ENCODE measurements at regions not wholly inside any gene's neighbourhood (a gene's known extent, or its start where the extent isn't known, plus 50 kb on each side); places are given as distances from the start of the nearest gene placed in this dataset.

DNA sequence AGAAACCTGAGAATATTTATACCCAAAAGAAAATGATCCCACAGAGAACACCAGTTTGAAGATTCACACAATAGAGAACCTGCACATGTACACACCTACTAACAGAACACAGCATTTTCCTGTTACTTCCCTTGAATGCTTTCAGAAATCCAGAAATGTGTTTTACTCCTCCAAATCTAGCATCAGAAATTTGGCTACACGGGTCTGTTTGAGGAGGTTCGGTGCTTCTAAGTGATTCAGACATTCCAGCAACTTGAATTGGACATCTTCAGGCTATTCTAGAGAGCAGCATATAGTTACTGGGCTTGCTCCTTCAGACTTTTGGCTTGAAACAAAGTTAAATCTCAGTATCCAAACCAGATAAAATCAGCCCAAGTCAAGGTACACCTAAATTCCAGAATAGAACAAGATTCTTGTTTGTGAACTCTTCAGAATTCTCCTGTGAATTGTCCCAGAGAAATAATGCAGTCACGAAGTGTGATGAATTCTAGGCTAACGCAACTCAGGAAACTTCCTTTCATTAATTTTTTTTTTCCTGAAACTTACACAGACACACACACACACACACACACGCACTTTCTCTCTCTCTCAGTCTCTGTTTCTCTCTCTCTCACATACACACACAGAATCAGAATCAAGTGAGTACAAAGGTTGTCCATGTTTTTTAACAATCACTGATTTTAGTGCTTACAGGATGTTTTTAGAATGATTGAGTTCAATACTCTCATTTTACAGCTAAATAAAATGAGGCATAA, 278.4 kb upstream of the SNX7 start:
- peak; percentile 52 to 55 for DNase-seq (ENCODE audit: low read depth in 2 of 2)

- DNase-seq (ENCODE audit: low read depth in 2 of 2) = no peak
Observed at GRCh38 chr1:98382586-98382985, 278.9 kb upstream of the SNX7 start.

DNA sequence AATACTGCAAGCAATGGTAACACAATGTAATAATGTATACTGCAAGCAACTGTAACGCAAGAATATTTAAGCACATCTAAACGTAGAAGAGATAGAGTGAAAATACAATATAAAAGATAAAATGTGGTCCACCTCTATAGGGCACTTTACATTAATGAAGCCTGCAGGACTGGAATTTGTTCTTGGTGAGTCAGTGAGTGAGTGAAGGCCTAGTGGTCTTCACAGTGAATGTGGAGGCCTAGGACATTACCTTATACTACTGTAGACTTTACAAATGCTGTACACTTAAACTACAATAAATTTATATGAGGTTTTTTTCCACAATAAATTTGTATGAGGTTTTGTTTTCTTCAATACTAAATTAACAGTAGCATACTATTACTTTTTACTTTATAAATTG, 287.4 kb upstream of the SNX7 start:
- no peak for DNase-seq (ENCODE audit: low read depth in 2 of 2)

- DNase-seq (ENCODE audit: low read depth in 2 of 2) = no peak
Observed at GRCh38 chr1:98373056-98373455, 288.5 kb upstream of the SNX7 start.

GRCh38 chr1:98371764-98372163, 289.8 kb upstream of the SNX7 start:
- DNase-seq (ENCODE audit: low read depth in 2 of 2) = no peak

DNA sequence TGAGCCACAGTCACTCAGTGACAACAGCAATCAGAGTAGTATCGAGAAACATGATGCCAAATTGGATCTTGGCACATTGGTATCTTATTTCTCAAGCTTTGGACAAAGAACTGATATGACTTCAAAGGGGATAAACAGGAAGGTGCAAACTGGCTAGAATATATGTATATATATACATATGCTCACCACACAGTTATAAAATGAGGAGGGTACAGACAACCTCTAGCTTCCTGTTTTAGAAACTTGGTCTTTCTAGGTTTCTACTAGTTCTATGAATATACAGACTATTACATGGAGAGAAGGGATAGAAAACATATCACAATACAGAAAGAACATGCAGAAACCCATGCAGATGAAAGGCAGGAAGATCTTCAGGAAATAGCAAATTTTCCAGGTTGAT, 292.1 kb upstream of the SNX7 start:
- peak in 1 of 2 donors; percentile 53 for DNase-seq (ENCODE audit: low read depth in 2 of 2)

GRCh38 chr1:98368995-98369394, 292.5 kb upstream of the SNX7 start:
- no peak for DNase-seq (ENCODE audit: low read depth in 2 of 2)

DNA sequence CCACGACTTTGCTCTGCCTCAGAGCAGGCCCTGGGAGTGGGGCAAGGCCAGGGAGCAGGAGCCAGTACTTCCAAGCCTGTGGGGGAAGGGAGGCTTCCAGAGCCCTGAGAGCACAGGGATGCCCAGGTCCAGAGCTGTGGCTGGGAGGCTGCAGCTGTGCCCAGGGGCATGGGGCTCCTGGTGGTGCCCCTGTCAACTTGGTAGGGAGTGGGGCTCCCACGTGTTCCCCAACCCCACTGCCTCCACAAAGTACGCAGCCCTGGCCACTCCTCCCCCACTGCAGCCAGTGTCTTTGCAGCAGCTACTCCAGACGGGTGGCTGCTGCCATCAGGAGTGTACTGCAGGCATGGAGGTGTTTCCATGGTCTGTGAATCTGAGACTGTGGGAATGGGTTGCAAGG, 294.1 kb upstream of the SNX7 start:
- DNase-seq (ENCODE audit: low read depth in 2 of 2) = no peak

DNA sequence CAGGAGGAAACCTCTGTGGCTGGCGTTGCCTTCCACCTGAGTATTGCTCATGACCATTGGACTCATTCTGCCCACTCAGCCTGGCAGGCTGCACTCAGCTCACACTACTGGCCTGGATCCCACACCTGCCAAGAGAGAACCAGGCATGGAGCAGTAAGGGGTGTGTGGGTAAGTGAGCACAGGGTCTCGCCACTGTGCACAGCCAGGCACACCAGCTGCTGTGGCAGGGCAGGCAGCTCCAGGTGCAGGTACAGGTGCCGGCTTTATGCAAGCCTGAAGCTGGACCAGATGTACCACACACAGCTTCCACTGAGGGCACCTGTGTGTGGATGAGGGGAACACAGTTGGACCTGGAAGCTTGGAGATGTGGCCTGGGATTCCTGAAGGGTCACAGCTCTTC, 295.2 kb upstream of the SNX7 start:
- no peak for DNase-seq (ENCODE audit: low read depth in 2 of 2)

GRCh38 chr1:98364544-98364943, 297.0 kb upstream of the SNX7 start:
- DNase-seq (ENCODE audit: low read depth in 2 of 2) = no peak

GRCh38 chr1:98360864-98361263, 300.7 kb upstream of the SNX7 start:
- DNase-seq (ENCODE audit: low read depth in 2 of 2) = no peak

- no peak for DNase-seq (ENCODE audit: low read depth in 2 of 2)
Observed at GRCh38 chr1:98355656-98356383, 305.7 kb upstream of the SNX7 start.

DNA sequence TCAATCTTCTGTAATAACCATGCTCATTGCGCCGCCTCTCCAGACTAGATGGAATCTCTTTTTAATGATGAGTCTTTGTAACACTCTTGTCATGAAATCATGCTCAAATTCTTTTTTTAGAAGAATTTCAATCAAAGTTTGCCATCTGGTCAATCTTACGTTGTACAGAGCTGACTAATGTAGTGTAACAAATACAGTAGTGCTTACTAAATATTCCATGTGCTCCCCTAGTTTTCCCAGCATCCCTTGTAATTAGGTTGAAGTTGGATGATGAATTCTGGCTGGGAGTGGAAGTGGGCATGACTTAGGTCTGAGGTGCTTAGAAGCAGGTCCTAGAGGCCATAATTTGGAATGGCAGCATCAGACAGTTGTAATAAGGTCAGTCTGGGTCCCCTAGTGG, 309.1 kb upstream of the SNX7 start:
- no peak for DNase-seq (ENCODE audit: low read depth in 2 of 2)

DNA sequence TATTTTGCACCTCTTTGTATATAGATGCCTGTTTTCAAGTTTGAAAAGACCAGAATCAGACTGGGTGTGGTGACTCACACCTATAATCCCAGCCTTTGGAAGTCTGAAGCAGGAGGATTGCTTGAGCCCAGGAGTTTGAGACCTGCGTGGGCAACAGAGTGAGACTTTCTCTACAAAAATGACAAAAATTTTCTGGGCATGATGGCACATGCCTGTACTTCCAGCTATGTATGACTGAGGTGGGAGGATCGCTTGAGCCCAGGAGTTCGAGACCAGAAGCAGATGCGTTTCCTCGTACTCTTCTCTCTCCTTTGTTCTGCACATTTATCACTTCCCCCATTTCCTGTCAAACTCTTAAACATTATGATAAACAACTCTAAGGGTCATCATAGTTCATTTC, 310.0 kb upstream of the SNX7 start:
- DNase-seq (ENCODE audit: low read depth in 2 of 2) = peak; percentile 54 to 72

DNA sequence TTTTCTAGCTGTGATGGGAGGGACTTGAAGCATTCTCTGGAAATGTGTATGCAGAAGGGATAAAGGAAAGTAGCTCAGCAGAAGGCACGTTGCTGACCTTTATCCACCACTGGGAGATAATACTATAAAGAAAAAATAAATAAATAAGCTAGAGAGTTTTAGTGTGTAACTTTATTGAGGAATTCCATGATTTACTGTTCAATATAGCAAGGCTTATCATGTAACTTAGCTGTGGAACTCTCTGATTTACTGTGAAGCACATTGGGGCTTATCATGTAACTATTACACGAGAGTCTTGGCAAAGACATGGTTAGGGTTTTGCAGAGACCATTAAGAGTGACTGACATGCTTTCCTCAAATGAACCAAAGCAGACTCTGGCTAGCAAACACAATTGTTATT, 316.1 kb upstream of the SNX7 start:
- DNase-seq (ENCODE audit: low read depth in 2 of 2) = no peak

- peak; percentile 51 to 80 for DNase-seq (ENCODE audit: low read depth in 2 of 2)
Observed at GRCh38 chr1:98344731-98345130, 316.8 kb upstream of the SNX7 start.

DNA sequence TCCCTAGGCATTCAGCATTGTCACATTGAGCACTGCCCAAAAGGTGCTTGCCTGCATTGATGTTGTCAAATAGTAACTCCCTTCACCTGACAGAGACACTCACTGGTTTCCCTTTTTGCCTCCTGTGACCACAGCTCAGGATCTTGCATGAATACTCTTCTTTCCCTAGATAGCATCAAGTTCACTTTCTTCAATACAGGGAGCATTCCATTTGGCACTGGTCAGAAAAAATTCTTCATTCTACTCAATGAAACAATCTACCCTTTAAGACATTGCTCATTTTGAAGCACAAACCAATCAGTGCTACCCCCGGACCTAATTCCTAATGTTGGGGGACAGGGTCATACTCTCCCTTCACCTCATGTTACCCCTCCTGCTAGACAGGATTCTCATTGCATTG, 319.0 kb upstream of the SNX7 start:
- peak in 1 of 2 donors; percentile 15 for DNase-seq (ENCODE audit: low read depth in 2 of 2)

DNA sequence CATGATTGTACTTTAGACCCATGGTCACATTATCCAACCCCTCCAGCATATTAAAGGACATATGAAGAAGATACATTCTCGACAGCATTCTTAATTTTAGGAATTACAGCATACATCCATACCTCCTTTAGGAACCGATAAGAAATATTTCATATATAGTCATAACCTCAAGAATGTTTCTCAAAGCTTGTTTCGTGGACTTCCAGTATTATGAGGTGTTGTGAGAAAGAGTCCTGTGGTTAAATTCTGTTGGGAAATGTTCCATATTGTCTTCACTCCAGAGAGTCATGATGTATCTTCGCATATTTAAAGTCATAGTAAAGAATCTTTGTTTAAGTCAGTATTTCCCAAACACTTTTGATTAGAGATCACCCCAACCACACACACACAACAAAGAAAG, 321.0 kb upstream of the SNX7 start:
- DNase-seq (ENCODE audit: low read depth in 2 of 2) = no peak

- DNase-seq (ENCODE audit: low read depth in 2 of 2) = no peak
Observed at GRCh38 chr1:98336472-98337083, 324.9 kb upstream of the SNX7 start.

- no peak for DNase-seq (ENCODE audit: low read depth in 2 of 2)
Observed at GRCh38 chr1:98333936-98334335, 327.6 kb upstream of the SNX7 start.

- DNase-seq (ENCODE audit: low read depth in 2 of 2) = no peak
Observed at GRCh38 chr1:98333406-98333805, 328.1 kb upstream of the SNX7 start.

DNA sequence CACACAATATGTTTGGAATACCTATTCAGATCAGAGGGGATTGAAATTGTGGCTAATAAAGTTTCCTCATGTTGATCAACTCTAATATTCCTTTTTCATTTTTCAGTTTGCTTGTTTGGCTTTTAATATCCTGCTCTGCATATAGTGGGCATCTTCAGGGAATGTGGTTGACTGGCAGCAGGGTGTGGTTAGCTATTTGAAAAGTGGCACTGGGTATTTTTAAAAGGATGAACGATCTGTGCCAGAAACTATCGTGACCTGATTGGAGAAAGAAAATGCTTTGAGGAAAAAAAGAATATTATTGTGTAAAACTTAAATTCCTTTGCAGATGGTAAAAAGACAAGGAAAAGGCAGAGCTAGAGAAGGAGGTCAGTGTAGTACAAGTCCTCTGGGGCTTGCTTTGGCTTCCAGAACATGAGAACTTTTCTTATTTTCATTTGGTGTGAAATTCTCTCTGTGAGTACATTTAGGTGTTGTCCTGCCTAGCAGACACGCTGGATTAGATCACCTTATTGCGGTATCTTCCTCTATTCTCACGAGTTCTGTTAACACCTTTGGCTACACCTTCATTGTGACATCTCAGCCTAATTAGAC, 329.7 kb upstream of the SNX7 start:
- no peak for DNase-seq (ENCODE audit: low read depth in 2 of 2)
